DMS79 (cell line): ENCODE measurements at regions not wholly inside any gene's neighbourhood (a gene's known extent, or its start where the extent isn't known, plus 50 kb on each side); places are given as distances from the start of the nearest gene placed in this dataset.

Source experiments
- DNase-seq: peaks from one replicate; lab custom pipeline; 2025; lab: John Stamatoyannopoulos, UW

DNA sequence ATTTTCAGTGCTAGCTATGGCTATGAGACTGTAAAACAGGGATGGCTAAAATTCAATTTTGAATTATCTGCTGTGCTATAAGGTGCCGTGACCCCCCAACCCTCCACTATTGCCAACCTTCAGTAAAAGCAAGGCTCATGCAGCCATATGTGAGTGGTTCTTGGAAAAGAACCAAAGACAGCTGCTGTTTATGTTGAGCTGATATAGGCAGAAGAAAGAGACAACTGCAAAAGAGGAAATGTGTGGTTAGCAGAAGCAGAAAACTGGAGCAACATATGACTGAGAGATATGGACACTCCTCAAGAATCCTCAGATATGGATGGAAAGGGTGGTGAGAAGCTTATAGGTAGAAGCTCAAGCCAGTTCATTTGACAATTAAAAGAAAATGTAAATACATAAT, 200.3 kb downstream of the TLE1 start:
- DNase-seq, result no peak

DNA sequence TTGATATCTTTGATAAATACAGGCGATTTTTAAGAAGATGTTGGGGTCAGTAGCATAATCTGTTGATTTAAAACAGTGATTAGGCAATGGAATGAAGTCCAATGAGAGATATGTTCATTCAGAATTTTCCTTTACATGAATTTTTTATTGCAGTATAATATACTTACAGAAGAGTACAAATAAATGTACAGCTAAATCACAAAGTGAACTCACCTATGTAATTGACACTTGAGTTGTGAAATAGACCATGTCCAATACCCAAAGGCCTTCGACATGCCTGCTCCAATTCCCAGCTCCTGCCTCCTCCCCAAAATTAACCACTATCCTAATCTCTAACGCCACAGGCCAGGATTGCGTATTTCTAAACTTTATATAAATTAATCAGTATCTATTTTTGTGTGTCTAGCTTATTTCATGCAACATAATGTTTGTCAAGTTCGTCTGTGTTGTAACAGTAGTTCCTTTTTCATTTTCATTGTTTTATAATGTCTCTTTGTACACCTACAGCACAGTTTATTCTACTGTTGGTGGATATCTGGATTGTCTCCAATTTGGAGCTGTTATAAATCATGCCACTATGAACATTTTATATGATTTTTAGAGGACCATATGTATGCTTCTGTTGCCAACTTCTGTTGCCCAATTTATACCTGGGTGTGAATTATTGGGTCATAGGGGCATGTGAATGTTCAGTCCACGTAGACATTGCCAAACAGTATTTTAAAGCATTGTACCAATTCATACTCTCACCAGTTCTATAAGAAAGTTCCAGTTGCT, 208.3 kb downstream of the TLE1 start:
- no peak for DNase-seq

DNA sequence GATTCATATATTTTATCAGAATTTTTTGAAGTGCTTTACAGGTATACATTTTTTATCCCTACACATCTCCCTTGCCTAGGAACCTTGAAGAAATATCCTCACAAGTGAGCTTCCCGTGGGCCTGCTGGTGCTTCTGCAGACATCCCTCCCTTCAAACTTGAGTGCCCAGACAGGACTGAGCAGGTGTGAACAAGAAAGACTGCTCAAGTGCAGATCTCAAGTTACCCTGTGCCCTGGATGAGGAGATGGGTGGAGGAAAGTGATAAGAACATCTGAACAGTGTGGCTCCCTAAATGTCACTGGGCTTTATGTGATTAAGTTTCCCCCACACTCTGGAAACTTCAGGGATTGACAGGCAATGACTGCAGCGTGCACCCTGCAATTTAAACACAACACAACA, 209.8 kb downstream of the TLE1 start:
- peak; percentile 9 for DNase-seq

DNA sequence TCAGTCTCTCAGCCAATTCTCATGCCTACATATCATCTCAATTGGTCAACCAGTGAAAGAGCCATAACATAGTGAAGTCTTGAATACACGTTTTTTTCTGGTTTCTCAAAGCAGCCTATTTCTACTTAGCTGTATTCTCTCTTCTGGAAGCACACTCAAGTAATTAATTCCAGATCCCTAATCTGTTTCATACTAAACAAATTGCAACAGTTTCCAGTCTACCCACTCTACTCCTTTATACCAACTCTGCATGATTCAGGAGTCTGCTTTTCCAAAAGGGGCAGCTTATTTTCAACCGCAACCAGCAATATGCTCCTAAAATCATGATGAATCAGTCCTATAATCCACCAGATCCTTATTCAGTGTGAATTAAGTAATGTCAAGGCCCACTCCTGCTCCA, 211.7 kb downstream of the TLE1 start:
- DNase-seq, result no peak

DNA sequence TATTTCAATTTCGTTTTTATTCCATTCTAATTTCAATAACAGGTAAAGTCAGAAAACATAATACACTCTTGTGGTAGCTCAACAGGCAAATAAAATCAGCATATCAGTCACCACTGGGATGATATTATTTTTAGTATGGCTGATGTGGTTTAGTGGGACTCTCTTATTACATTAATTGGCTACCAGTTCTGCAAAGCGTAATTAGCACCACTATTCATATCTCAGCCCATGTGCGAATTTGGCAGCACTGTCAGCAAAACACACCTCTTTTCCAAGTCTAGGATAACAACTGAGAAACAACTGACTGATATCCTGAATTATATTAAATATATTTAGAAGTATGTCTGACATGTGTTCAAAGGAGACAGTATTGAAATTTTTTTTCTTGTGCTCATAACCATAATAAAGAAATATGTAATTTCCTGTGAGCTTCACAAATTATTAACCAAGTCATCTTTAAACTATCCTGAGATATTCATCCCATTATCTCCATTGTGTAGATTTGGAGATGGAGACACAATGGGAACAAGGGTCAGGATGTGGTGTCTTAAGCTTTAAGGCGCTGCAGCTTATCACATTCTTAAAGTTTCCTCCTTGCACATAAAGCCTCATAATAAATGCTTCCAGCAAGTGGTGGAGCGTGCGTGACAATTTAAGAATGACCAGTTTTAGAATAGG, 212.4 kb downstream of the TLE1 start:
- DNase-seq, result no peak

DNA sequence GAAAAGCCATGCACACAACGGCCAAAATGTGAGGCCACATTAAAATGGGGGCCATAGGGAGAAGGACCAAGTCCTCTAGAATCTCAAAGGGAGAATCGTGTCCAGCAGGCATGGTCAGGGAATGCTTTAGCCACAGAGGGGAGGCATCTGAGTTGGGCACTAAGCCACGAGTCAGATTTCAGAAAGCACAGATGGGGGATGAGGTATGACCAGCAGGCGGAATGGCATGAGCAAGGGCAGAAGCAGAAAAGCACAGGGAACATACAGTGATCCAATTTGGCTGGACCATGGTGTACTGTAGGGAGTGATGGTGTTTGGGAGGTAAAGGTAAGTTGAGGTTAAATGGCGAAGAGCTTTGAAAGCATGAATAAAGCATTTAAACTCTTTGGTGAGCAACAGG, 214.6 kb downstream of the TLE1 start:
- DNase-seq, result no peak

DNA sequence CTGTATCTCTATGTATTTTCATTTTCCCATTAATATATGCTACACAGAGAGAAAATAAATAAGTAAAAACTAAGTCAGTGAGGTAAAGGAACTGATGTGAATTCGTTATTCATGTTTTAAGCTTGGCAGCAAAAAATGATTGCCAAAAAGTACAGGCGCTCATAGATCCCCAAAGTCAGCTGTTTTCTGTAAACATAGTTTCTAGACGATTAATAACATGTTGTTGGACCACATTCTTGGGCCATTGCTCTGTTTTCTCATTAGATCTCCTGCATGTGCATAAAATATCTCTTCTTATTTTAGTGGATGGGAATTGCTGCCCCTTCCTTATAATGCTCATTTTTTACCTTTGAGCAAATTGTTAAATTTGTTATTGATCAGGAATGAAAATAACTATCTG, 215.2 kb downstream of the TLE1 start:
- DNase-seq, result no peak

DNA sequence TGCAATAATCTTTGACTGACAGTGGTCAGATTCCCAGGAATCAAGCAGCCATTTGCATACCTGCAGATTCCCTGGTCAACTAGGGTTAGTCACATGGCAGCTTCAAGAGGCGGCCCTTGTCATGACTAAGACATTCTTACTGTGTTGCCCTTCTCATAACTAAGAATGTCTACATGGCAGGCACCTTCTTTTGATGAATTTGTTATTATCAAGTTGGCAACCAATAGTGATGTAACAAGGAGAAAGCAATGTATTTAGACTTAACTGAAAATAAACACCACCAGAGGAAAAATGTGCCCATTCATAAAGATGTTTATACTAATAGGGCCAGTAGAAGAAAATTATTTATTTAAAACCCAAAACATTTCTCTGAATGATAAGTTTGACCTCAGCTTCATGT, 215.6 kb downstream of the TLE1 start:
- no peak for DNase-seq

DNA sequence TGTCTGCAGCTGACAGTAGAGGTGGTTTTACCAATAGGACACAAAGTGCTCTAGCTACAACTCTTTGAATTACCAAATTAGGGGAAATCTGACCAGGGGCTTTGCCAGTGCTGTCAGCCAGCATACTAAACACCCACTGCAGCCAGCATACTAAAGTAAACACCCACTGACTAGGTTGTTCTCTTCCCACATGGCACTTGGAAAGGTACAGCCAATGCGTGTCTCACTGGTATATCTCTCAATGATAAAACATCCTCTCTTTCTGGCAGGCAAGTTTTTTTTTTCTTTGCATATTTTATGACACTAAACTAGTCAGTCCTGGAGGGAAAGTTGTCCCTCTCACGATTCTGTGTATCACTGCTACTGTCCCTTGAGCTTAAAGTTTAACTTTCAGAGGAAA, 216.1 kb downstream of the TLE1 start:
- no peak for DNase-seq

DNA sequence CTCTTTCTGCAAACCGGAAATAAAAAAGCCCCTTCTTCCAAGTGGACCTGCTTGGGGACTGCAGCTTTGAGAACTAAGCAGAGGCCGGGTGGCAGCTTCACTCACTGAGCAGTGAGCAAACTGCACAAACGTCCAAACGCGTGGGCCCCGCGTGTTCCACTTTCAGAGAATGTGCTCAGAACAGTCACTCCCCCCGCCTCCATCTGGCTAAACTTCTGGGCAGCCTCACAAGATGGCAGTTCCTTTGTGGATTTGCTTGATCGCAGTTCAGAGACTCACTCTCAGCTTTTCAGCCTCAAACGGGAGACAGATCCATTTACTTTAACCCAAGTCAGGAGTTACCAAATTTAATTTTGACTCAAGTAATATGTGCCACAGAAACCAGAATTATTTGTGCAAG, 216.6 kb downstream of the TLE1 start:
- no peak for DNase-seq

DNA sequence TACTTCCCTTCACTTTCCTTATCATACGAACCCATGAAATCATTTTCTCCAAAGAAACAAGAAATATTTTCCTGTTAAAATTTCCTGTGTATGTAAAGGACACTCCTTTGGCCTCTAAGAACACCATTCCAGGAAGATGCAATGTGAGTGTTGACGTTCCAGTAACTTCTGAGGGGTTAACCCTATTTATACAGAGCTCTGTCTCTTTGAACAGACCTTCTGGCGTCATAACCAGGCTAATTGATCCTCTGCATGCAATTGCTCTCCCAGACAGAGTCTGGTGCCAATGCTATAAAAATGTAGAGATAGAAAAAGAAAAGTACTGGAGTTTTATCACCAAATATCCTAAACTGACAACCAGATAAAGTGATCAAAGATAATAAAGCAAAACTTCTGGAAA, 218.5 kb downstream of the TLE1 start:
- DNase-seq, result no peak

DNA sequence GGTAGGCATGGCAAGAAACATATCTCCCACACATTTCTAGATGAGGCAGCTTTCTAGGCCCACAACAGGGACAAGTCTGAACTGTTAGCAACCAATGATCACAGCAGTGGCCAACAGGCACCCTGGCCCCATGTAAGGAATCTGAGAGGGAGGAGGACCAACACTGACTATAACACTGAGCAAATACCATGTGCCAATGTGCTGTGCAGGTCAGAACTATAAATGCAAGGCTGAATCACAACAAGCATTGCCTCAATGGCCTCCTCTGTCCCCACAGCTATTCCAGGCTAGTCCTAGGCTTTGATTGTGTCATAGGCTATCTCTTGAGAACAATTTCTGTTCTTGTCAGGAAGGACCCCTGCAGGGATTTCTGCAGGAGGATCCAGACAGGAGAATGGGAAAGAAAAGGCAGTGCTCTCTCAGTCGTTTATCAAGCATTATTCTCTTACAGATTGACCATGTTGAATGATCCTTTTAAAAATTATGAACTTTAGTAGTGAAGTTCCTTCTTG, 221.2 kb downstream of the TLE1 start:
- no peak for DNase-seq

DNA sequence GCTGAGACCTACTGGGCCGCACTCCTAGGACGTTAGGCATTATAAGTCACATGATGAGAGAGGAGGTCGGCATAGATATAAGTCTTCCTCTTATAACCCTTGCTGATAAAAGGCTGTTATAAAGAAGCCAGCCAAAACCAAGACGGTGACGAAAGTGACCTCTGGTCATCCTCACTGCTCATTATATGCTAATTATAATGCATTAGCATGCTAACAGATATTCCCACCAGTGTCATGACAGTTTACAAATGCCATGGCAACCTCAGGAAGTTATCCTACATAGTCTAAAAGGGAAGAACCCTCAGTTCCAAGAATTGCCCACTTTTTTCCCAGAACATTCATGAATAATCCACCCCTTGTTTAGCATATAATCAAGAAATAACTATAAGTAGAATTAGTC, 222.4 kb downstream of the TLE1 start:
- no peak for DNase-seq

DNA sequence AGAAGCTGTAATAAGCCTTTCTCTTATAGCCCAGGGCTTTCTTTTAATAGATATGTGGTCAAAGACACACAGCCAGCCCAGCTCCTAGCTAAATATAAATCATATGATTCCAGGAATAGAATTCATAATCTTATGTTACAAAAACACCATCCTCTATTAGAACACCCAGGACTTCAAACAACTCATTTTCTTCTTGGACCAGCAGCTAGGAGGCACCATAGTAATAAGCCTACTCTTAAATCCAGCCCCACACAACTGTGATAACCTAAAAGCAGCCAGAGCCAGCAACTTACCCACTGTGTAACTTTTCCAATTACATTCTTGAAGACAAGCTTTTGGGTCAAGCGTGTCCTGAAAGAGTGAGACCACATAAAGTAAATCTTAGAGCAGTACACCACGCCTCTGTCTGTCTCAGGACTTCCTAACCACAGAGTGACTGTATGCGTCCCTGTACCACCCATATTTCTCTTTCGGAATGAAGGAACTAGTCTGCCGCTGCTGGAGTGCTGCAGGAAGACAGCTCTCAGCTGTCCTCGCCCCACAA, 223.8 kb downstream of the TLE1 start:
- no peak for DNase-seq

DNA sequence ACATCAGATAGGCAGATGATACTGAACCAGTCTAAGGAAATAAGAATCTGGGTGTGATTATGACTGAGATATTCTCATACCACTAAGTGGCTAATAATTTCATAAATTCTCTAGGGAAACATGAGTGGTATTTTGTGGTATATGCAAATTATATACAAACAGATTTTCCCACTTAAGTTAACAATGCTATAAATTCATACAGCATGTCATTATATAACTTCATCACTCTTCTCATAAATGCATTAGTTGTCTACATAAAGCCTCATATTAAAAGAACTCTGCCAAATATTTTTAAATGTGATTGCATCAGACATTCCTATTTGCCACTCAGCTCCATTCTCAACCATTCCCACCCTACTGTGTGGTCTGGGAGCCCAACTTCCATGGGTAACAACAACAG, 226.5 kb downstream of the TLE1 start:
- no peak for DNase-seq

DNA sequence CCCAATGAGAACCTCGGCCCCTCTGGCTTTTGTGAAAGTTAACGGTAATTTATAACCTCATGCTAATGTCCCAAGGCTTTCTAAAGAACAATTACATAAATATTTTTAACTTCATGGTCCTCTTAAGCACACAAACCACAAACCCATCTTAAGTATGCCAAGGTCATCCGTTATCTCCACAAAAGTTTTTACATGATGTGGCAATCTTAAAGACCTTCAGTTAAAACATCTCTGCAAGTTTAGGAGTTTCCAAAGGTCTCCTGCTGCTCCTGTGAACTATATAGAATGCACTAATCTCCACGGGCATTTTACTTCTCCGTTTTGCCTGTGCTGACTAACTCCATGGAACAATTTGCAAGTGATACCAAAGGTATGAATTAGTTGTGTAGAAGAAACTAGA, 228.2 kb downstream of the TLE1 start:
- DNase-seq, result no peak

DNA sequence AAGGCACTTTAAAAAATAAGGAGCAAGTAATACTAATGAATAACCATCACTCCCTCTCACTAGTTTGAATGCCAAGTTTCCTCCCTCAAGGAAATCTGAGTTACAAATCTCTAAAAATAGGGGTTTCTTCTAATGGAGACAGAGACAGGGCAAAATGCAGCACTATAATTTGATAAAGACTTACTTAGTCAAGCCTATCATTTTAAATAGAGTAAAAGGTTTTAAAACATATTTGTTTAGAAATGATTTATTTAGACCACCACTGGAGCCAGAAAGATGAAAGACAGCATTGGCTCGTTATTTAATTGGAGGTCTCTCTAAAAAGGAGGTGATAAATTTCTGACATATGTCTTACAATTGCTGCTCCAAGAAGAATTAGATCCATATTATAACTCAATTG, 228.7 kb downstream of the TLE1 start:
- DNase-seq, result no peak

DNA sequence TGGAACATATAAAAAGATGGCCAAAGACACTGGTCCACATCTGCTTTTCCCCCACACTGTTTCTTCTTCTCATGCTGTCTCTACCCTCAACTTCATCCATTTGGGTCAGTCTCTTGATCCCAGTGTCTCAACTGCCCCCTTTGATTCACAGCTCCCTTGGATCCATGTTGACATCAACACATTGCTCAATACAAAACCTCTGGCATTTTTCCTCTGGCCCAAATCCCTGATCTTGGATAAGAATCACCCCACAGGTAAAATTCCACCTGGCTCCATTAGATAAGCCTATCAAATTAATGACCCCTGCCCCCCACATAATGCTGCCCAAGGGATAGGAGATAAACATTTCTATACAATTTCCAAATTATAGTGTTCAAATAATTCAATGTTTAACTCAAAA, 229.8 kb downstream of the TLE1 start:
- no peak for DNase-seq

DNA sequence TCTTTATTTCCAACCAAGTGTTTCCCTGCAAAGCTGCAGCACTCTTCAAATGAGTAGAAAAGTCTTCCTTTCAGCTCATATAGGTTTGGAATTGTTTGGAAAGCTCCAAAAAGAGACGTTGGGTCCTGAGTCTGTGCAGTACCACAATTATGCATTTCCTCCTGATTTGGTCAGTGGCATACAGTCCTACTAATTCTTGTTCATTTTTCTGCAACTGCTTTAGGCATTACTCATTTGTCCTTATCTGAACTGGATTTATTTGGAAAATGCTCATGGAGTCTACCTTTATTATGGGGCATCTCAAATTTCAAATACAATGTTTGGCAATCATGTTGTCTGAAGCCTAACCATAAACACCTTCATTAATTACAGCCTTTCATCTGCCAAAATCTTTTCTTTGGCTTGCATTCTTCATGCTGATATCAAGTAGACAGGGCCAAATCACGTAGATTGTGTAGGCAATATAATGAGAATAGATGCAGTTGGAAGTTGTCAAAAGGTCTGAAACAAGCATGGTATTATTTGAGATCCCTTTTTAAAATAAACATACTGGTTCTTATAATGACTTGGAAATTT, 232.8 kb downstream of the TLE1 start:
- DNase-seq, result no peak

DNA sequence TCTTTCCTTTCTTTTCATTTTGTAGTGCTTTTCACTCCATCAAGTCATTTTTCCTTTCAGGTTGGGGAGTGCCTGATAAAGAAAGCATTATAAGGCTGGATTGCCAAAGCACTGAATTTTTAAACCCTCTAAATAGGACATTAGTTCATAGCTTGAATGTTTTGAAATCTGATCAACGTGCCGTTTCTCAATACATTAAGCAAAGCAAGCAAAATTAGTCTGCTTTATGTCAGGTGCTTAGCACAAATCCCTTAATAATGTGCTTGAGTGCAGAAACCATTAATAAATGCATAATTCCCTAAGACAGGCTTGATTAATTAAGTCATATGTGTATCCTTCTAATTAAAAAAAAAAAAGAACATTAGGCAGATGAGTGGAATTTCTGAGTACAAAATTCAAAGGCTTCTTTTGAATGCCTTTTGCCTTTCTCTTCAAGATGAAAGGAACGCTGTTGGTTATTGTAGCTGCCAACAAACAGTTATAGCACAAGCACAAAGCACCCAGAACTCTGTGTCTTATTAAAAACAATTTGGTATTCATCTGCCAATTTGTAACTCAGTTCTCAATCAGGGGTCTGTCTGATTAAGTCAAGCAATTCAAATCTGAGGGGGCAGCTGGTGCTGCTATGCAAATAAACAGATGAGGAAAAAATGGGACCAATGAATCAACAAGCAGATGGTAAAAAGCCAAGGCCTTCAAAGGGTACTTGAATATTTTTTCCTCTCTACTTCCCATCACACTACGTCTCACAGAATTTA, 233.7 kb downstream of the TLE1 start:
- DNase-seq, result no peak

DNA sequence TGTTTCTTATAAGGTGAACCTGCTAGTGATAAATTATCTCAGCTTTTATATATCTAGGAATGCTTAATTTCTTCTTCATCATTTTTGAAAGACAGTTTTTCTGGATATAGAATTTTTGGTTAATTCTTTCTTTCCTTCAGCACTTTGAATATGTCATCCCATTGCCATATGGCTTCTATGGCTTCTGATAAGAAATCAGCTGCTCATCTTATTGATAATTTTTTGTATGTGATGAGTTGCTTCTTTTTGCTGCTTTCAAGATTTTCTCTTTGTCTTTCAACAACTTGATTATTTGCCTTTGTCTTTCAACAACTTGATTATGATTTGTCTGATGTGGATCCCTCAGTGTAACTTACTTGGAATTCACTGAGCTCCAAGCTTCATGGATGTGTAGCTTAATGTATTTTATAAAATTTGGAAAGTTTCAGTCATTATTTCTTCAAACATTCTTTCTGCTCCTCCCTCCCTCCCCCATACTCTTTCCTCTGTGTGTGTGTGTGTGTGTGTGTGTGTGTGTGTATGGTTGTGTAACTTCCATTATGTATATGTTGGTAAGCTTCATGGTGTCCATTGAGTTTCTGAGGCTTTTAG, 243.9 kb downstream of the TLE1 start:
- DNase-seq, result no peak

DNA sequence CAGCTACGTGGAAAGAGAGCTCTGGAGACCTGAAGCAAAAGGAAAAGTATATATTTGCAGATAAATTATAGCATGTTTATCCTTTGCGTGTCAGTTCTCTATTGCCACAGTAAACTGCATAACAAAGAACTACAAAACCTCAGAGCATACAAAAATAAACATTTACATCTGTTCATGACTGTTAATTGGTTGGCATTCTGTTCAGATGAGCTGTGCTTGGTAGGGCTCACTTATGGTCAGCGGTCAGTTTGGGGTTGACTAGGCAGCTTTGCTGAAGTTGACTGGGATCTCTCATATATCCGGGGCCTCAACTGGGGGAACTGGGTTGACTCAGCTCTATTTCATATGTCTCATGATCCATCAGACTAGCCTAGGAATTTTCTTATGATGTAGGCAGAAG, 257.7 kb downstream of the TLE1 start:
- no peak for DNase-seq
